ENCODE measurements at regions not wholly inside any gene's neighbourhood (a gene's known extent, or its start where the extent isn't known, plus 50 kb on each side); places are given as distances from the start of the nearest gene placed in this dataset.

DNA sequence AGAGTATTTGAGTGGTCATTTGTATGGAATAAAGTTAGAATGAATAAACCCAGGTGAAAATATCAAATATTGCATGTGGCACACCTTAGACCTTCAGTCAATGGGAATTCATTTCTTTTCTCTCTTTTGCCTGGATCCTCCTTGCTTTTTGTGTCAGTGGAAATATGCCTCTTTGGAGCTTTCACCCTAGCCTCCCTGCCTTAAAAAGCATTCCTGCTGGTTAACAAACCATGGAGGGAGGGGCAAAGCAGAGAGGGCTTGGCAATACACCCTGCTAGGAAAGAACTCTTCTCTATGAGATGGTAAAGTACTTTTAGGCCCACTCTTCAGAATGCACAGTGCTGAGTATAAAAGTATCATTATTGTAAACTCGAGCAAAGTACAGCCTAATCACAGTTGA is 383.7 kb downstream of the DMAC1 start:
- no peaks in the 10 kb centered on the region for H3K27me3 ChIP-seq (ENCODE audit: control insufficient read depth, insufficient read depth, low read length)
- POLR2A ChIA-PET = no interaction called here
- H3K36me3 ChIP-seq (ENCODE audit: control insufficient read depth, insufficient read depth, low read length) = no peaks in the 10 kb centered on the region
- CTCF ChIA-PET = interaction anchor here (0.6 to 1.4 kb wide), 2 partner anchors 10 to 383 kb away, joined by 3 read pairs; no protein-coding TSS in a partner anchor
- DNase-seq (ENCODE audit: low read depth) = no peak
- TF ChIP-seq, protein P1, sequence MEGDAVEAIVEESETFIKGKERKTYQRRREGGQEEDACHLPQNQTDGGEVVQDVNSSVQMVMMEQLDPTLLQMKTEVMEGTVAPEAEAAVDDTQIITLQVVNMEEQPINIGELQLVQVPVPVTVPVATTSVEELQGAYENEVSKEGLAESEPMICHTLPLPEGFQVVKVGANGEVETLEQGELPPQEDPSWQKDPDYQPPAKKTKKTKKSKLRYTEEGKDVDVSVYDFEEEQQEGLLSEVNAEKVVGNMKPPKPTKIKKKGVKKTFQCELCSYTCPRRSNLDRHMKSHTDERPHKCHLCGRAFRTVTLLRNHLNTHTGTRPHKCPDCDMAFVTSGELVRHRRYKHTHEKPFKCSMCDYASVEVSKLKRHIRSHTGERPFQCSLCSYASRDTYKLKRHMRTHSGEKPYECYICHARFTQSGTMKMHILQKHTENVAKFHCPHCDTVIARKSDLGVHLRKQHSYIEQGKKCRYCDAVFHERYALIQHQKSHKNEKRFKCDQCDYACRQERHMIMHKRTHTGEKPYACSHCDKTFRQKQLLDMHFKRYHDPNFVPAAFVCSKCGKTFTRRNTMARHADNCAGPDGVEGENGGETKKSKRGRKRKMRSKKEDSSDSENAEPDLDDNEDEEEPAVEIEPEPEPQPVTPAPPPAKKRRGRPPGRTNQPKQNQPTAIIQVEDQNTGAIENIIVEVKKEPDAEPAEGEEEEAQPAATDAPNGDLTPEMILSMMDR (IDR thresholded peaks at IDR 0.05; ENCODE audit: insufficient read depth, low read depth, low read length) = no peak
- H3K4me3 ChIP-seq (ENCODE audit: low read depth, low read length) = no peak overlapping the region

DNA sequence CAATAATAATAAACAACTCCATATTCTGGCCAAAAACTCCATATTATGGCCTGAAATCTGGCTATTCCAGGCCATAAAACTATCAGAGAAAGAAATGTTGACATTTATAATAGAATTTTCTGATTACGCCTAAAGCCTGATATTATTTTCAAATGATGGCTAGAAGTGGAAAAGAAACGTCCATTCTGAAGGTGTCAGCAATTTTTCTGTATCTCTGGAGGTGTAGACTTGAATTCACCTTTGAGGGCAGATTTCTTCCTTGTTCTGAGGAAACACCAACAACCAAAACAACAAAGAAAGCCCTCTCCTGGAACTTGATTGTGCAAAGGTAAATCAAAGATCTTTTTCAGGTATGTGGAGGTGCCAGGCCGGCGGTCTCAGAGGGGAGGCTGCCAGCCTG is 390.7 kb downstream of the DMAC1 start:
- Histone ChIP-seq H3K36me3 (ENCODE audit: control insufficient read depth, insufficient read depth, low read length) (no peaks in the 10 kb centered on the region), H3K27me3 (ENCODE audit: control insufficient read depth, insufficient read depth, low read length) (no peaks in the 10 kb centered on the region), H3K4me3 (ENCODE audit: low read depth, low read length) (no peak overlapping the region)
- POLR2A ChIA-PET = no interaction called here
- CTCF ChIA-PET = no interaction called here
- DNase-seq (ENCODE audit: low read depth) = no peak
- TF ChIP-seq, protein P1 (IDR thresholded peaks at IDR 0.05; ENCODE audit: insufficient read depth, low read depth, low read length) = no peak

DNA sequence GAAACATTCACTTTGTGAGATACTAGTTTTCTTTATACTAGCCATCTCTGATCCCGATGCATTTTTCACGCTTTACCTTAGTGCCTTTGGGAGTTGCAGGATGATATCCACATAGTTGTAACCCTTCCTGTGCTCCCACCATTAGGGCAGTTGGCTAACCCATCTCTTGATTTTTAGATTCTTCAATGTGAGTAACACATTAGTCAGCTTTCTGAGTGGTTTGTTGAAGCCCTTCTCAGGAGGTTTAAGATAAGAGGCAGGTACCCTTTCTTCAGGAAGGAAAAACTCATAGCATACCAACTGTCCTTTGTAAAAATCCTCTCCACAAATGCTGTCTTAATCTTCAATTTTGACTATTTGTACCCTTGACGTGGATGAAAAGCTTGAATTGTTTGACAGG is 392.3 kb downstream of the DMAC1 start:
- Histone ChIP-seq H3K4me3 (ENCODE audit: low read depth, low read length) (no peak overlapping the region), H3K36me3 (ENCODE audit: control insufficient read depth, insufficient read depth, low read length) (no peaks in the 10 kb centered on the region), H3K27me3 (ENCODE audit: control insufficient read depth, insufficient read depth, low read length) (no peaks in the 10 kb centered on the region)
- DNase-seq (ENCODE audit: low read depth) = no peak
- ChIA-PET POLR2A (no interaction called here), CTCF (no interaction called here)
- TF ChIP-seq, protein P1 (IDR thresholded peaks at IDR 0.05; ENCODE audit: insufficient read depth, low read depth, low read length) = no peak

DNA sequence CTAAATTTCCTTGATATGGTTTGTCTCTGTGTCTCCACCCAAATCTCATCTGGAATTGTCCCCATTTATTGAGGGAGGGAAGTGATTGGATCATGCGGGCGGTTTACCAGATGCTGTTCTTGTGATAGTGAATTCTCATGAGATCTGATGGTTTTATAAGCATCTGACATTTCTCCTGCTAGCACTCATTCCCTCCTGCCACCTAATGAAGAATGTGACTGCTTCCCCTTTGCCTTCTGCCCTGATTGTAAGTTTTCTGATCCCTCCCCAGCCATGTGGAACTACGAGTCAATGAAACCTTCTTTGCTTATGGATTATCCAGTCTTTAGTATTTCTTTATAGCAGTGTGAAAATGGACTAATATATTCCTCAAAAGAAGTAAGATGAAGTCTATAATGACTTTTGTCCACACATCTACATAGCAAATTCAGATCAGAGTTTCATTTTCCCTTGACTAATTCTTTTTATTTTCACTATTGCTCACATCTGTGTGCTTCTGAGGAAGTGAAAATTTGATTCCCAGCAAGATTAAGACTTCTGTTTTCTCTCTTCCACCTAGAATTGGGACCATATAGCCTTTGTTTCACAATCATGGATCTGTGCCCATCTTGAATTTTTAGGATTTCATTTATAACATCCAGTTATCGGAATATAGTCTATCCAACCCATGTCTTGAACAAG is 393.5 kb downstream of the DMAC1 start:
- no peak for DNase-seq (ENCODE audit: low read depth)
- ChIA-PET POLR2A (no interaction called here), CTCF (interaction anchor here (1.0 kb wide), 1 partner anchor 10 kb away, joined by 3 read pairs; no protein-coding TSS in a partner anchor)
- Histone ChIP-seq H3K4me3 (ENCODE audit: low read depth, low read length) (no peak overlapping the region), H3K36me3 (ENCODE audit: control insufficient read depth, insufficient read depth, low read length) (no peaks in the 10 kb centered on the region), H3K27me3 (ENCODE audit: control insufficient read depth, insufficient read depth, low read length) (no peaks in the 10 kb centered on the region)
- TF ChIP-seq, protein P1 (IDR thresholded peaks at IDR 0.05; ENCODE audit: insufficient read depth, low read depth, low read length) = no peak

DNA sequence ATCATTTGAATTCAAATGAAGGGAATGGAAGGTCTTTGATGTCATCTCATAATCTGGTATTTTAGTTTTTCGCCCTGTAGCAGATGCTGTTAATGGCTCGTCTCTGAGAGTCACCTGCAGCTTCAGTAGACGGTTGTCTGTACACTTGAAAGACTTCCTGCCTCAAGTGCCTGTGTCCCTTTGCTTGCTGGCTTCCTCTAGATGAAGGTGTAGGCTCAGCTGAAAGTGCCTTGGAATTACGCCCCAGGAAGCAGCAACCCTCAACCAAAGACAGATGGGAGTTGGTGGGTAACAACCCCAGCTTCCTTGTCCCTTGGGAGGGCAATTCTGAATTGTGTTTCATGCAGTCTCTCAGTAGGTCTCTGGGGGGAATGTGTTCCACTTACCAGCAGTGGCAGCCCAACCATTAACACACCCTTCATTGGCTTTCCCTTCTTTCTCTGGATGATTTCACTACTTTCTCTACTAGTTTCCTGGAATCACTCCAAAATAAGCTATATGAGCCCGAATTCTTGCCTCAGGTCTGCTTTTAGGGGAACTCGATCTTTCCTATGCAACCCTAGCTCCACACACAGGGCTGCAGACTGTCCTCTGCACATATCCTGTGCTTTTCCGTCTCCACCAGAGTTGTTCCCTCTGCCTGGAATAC is 395.6 kb downstream of the DMAC1 start:
- Histone ChIP-seq H3K36me3 (ENCODE audit: control insufficient read depth, insufficient read depth, low read length) (no peaks in the 10 kb centered on the region), H3K27me3 (ENCODE audit: control insufficient read depth, insufficient read depth, low read length) (no peaks in the 10 kb centered on the region), H3K4me3 (ENCODE audit: low read depth, low read length) (no peak overlapping the region)
- DNase-seq (ENCODE audit: low read depth) = no peak
- CTCF ChIA-PET = interaction anchor here (0.7 to 2.2 kb wide), 2 partner anchors 166 to 1486 kb away, joined by 3 to 4 read pairs; no protein-coding TSS in a partner anchor
- TF ChIP-seq, protein P1 (IDR thresholded peaks at IDR 0.05; ENCODE audit: insufficient read depth, low read depth, low read length) = no peak
- POLR2A ChIA-PET = no interaction called here

All from BJ (cell line).